GM18873 (cell line): ENCODE measurements at regions not wholly inside any gene's neighbourhood (a gene's known extent, or its start where the extent isn't known, plus 50 kb on each side); places are given as distances from the start of the nearest gene placed in this dataset.
"Not testable (repeated sequence)": the region's sequence is repeated elsewhere in the genome, so short reads cannot be mapped to it uniquely, and the experiment has no call there.

Experiments used
- ATAC-seq: cut with Tn5 transposase; IDR thresholded peaks from one replicate; pipeline ENCODE4 v1.9.1; 2021; ENCODE audit warnings: mild to moderate bottlenecking, moderate library complexity, moderate number of reproducible peaks; ENCODE audit not compliant: unreplicated experiment, low FRiP score

DNA sequence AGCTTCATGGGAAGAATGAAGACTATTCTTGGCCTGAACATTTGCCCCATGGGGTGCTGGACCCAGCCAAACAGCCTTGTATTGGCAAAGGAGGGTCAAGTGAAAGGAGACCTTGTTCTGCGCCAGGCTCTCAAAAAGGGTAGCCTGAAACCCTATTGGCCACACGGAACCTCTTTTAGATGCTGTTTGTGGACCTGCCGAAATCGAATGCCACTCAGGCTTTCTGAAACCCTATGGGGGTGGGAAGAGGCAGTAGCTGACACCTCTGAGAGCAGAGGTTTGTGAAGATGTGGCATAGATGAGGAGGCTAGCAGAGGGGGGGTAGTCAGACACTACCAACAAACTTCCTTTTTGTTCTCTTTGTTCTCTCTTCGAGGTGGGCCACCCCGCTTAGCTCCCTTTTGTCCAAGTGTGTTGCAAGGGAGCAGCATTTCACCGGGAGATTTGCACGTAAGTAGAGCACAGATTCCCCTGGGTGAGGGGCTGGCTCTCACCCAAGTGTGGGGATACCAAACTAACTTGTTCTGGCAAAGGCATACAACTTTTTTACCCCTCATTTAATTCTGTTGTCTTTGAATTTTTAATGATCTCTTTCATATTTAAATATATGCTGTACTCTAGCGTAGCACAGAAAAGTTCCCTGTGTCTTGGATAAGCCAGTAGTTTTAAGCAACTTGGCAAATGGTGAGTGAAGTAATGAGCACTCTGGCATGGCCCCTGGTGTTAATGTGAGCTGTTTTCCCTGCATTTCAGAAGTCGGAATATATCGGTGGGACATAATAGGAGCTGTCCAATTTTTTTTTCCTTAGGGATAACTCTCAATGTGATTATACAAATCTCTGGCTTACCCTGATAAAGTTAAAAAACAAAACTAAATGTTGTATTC, 107.7 kb downstream of the SEPTIN7 start:
- ATAC-seq, result no peak

DNA sequence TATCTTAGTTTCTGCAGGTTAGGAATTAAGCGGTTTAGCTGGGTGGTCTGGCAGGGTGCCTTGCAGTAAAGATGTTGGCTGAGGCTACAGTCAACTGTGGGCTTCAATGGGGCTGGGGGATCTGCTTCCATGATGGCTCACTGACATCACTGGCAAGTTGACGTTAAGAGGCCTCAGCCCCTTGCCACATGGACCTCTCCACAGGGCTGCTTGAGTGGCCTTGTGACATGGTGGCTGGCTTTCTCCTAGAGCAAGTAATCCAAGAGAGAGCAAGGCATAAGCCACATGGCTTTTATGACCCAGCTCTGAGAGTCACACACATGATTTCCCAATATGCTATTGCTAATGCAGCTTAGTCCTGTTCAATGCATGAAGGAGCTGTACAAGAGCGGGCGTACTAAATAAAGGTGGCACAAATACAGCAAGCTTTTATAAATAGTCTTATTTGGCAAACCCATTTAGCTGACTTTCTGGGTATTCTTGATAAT, 109.1 kb downstream of the SEPTIN7 start:
- no peak for ATAC-seq

DNA sequence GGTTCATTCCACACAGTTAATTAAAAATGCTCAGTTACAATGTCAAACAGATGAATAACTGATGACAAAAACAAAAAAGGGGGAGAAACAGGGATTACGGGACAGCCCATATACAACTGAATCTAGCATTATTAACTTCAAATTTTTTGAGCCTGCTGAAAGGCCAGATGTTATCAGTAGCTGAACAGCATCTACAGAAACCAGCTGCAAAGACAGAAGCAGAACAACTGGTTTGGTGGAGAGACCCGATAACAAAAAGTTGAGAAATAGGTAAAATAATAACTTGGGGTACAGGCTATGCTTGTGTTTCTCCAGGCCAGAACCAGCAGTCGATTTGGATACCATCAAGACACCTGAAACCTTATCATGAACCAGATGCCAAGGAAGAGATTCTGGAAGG, 109.8 kb downstream of the SEPTIN7 start:
- ATAC-seq, result not testable (repeated sequence)

DNA sequence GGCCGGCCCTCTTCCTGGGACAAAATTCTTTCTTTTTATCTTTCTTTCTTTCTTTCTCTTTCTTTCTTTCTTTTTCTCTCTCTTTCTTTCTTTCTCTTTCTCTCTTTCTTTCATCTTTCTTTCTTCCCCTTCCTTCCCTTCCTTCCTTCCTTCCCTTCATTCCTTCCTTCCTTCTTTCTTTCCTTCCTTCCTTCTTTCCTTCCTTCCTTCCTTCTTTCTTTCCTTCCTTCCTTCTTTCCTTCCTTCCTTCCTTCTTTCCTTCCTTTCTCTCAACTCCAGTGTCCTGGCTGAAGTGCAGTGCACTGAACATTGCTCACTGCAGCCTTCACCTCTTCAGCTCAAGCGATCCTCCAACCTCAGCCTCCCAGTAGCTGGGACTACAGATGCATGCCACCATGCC, 112.5 kb downstream of the SEPTIN7 start:
- not testable (repeated sequence) for ATAC-seq

DNA sequence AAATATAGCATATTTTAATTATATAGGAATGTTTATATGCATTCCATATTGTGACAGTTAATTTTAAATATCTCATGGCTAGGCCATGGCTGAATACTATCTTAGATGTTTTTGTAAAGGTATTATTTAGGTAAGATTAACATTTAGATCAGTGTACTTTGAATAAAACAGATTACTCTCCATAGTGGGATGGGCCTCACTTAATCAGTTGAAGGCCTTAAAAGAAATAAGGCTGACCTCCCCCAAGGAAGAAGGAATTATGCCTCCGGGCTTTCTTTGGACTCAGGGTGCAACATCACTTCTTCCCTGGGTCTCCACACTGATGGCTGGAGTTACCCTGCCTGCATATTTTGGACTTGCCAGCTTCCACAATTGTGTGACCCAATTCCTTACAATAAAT, 113.4 kb downstream of the SEPTIN7 start:
- ATAC-seq, result not testable (repeated sequence)

DNA sequence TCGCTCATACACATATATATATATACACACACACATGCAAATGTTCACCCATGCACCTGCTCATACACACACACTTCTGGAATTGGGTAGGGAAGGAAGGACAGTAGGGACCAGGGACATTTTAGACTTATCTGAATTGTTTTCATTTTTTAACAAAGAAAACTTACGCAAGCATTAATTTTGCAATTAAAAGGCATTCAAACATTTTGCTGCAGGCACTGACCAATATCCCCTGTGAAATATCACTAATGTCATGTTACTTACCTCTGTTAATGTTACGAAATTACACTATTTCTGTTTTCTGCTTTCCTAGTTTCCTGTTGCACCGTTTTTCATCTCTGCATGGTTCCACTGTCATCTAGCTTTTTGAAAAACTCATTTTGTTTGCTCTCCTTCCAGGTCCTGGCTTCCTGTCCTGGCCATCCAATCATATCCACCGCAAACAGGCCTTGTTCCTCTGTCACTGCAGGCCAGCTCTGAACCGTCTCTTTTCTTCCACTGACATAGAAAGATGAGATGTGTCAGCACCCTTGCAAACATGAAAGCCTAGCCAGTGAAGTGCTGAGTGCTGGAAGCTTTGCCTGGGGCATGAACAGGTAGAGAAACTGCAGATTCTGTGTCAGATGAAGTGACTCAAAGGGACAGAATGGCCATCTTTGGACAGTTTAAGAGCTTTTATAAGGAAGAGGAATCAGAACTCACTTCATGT, 114.5 kb downstream of the SEPTIN7 start:
- not testable (repeated sequence) for ATAC-seq

DNA sequence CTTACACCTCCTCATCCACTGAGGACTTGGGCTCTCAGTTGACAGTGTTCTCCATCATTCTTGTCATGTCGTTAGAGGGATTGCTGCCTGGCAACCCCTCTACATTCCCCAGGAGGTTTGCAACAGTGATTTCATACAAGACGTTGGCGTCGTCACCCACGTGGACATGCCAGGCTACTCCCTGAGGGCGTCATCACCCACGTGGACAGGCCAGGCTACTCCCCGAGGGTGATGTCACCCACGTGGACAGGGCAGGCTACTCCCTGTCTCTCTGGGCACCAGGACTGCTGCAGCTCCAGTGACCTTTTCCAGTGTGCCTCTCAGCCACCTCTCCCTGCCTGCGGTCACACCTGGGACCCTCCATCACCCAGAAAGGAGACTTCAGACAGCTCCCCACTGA, 117.4 kb downstream of the SEPTIN7 start:
- ATAC-seq, result not testable (repeated sequence)

DNA sequence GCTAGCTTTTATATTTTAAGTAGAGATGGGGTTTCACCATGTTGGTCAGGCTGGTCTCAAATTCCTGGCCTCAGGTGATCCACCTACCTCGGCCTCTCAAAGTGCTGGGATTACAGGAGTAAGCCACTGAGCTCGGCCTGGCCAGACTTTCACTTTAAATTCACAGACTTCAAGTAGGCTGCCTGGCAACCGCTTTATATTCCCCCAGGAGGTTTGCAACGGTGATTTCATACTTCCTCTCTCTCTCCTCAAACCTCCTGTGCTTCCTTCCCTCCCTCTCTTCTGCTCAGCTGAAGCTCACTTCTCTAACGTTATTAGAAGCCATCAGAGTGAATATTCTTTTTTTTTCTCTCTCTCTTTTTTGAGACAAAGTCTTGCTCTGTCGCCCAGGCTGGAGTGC, 118.8 kb downstream of the SEPTIN7 start:
- ATAC-seq, result not testable (repeated sequence)

DNA sequence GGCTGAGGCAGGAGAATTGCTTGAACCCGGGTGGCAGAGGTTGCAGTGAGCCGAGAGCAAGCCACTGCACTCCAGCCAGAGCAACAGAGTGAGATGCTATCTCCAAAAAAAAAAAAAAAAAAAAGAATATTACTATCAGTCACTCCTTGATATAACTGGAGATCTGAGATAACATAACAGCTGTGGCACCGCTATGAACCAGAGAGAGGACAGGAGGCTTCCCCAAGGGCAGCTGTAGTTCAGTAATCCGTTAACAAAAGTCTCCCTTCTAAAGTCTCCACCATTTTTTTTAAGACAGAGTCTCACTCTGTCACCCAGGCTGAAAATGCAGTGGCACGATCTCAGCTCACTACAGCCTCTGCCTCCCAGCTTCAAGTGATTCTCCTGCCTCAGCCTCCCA, 120.5 kb downstream of the SEPTIN7 start:
- ATAC-seq, result not testable (repeated sequence)

DNA sequence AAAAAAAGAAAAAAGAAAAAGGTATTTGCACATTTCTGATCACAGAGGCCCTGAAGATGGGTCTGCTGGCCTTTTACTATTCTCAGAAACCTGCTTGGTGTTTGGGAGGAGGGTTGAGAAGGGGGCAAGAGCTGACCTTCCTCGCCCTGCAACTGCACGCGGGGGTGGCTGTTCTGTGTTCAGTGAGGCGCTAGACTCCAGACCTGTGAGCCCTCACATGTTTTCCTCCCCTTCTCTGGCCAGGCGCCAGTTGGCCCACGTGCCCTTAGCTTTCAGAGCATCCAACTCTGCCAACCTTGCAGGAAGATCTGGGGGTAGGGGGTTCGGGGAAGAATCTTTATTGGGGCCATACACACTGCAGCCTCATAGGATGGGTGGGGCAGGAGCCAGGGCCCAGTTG, 123.8 kb downstream of the SEPTIN7 start:
- ATAC-seq, result not testable (repeated sequence)

DNA sequence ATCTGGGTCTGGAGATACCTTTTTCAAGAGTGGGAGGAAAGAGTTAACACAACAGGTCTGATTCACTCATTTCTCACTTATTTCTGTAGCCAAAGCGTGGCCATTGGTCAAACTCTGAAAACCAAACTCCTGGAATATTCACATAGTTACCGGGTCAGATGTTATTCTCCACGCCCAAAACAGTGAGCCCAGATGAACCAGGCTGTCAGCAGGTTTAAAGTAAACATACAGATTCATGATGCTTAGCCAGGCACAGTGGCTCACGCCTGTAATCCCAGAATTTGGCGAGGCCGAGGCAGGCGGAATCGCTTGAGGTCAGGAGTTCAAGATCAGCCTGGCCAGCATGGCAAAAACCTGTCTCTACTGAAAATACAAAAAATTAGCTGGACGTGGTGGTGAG, 126.1 kb downstream of the SEPTIN7 start:
- not testable (repeated sequence) for ATAC-seq

DNA sequence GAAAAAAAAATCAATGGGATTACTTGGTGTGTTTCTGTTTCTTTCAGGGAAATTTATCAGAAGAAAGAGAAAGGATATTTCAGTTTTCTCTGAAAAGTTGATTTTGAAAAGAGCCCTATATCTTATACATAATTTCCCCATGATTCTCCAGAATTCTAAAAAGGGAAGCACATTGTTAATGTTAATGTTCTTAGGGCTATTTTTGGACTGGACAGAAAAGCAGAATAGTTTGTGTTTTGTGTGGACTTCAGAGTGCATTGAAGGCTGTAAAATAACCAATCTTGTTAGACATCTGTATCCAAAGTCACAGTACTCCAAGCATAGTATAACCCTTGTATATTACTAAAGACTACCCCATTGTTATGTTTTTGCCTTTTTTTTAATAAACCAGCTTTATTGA, 130.3 kb downstream of the SEPTIN7 start:
- not testable (repeated sequence) for ATAC-seq

DNA sequence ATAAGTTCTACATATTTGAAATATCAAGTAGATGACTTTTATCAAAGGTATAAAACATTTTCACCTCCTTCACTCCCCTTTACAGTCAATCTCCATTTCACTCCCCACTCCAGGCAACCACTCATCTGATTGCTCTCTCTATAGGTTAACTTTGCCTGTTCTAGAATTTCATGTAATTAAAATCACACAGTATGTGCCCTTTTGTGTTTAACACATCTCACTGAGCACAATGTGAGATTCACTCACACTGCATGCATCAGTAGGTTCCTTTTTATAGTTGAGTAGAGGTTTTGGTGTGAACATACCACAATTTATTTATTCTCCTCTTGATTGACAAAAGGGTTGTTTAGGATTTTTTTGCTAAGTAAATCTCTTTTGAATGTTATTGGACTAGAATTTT, 130.7 kb downstream of the SEPTIN7 start:
- not testable (repeated sequence) for ATAC-seq

DNA sequence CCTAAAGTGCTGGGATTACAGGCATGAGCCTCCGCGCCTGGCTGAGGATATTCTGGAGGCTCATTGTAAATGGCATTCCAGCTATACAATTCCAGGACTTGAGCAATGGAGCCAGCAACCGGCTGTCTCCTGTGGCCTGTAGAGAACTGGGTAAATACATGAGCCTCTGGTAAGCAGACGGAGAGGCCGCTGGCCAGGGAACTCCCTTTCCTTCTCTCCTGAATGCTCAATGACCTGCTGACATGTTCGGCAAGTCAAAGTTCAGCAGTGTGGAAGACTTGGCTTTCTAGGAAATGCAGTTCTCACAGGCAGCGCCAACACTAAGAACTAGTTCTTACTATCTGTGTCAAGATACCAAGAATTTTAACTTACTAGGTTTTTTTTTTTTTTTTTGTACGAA, 139.8 kb downstream of the SEPTIN7 start:
- not testable (repeated sequence) for ATAC-seq

DNA sequence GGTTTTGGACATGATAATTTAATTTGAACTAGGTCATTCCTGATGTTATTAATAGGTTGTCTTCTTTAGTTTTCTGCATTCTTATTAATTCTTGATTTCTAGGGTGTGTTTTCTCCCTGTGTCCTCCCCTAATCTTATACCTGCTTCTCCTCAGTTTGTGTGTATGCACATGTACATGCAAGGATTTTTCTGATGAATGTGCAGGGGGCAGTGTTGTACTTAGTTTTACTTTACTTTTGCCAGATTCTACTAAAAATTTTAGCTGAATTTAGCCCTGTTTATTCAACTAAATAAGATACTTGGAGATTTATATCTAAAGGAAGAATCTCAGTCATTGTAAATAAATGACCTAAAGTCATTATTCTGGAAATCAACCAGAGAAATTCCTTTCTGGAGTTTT, 144.8 kb downstream of the SEPTIN7 start:
- not testable (repeated sequence) for ATAC-seq

DNA sequence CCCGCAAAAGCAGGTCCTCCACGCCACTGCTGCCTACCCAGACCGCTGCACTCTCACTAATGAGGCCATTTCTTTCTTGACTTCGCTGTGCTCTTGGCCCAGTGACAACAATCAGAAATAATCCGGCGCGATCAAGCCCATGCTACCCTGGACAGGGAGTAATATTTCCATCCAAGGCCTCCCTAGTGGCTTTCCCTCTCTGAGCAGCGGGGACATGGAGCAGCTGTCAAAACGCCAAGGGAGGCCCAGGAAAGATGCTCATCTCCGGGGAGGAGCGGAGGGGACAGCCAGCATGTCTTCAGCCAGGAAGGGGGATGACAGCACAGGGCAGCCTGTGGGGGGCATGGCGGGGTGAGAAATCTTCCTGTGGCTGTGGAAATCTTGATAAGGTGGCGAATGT, 154.9 kb downstream of the SEPTIN7 start:
- ATAC-seq, result not testable (repeated sequence)

DNA sequence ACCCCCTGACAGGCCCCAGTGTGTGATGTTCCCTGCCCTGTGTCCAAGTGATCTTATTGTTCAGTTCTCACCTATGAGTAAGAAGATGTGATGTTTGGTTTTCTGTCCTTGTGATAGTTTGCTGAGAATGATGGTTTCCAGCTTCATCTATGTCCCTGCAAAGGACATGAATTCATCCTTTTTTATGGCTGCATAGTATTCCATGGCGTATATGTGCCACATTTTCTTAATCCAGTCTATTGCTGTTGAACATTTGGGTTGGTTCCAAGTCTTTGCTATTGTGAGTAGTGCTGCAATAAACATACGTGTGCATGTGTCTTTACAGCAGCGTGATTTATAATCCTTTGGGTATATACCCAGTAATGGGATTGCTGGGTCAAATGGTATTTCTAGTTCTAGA, 156.1 kb downstream of the SEPTIN7 start:
- ATAC-seq, result not testable (repeated sequence)

DNA sequence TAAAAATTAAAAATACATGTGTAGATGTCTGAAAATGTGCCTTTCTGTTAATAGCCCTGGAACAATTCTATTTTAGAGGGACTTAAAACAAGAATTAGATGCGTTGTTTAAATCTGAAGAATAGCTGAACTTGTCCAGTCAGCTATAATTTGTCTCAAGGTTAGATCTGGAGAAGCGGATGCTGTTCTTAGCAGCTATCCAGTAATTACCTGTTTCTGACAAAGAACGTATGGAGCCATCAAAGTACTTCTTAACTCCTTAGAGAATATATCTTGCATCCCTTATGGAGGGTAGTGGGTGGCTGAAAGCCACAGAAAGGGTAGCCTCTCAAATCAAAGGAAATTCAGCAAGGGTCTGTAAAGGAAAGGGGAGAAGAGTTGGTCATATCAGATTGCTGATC, 160.4 kb downstream of the SEPTIN7 start:
- not testable (repeated sequence) for ATAC-seq

DNA sequence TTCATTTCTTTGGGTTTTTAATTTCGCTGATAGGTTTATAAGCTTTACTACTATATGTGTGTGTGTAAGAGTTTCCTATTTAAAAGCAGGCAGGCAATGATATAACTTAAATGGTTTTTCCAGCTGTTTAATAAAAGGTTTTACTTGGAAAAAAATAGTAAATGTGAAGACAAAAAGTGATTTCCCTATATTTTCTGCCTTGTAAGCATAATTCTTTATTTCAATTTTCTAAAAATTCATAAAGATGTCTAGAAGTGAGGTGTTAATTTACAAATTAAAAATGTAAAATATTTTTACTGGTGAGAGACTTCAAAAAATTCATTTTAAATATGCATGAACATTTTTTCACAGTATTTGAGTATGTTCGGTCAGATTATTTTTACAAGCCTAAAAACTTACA, 161.8 kb downstream of the SEPTIN7 start:
- ATAC-seq, result not testable (repeated sequence)

DNA sequence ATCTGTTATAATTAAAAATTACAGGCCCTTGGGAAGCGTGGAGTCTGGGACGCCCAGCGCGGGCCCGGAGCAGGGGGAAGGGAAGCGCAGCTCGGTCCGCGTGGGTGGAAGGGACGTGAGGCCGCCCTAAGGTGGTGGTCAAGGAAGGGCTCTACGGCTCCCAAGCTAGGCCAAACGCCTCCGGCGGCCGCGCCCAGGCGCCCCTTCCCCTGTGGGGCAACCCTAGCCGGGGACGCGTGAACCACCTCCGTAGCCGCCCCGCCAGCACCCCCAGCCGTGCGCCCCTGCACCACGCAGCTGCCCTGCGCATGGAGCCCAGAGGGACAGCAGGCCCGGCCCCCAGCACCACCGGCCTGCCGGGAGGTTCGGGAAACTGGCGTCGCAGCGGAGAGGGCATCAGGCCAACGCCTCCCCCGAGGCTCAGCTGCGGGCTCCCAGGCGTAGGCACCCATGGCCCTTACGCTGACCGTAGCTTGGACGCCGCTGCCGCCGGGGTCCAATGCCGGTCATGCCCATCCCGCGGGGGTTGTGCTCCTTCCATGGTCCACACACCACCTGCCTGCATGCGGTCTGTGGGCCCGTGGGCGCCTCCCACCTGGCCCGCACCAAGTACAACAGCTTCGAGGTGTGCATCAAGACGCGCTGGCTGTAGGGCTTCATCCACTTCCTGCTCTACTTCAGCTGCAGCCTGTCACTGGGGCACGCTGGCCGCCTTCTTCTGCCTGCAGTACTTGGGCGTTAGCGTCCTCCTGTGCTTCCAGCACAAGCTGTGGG, 166.7 kb downstream of the SEPTIN7 start:
- no peak for ATAC-seq
